H1 (cell line): ENCODE measurements at regions not wholly inside any gene's neighbourhood (a gene's known extent, or its start where the extent isn't known, plus 50 kb on each side); places are given as distances from the start of the nearest gene placed in this dataset.
A peak's percentile ranks its signal among the peaks of the same experiment; 100 is the strongest.

Experiments used
- CTCF ChIA-PET: fragments of 300-600 bp; sonication (Branson Sonifier 250); formaldehyde crosslinking; loops from one replicate; lab custom pipeline; 2021; ENCODE audit not compliant: partially characterized antibody; lab: Charles Lee
- POLR2A ChIA-PET: fragments of 300-600 bp; sonication (Branson Sonifier 250); formaldehyde crosslinking; loops from one replicate; lab custom pipeline; 2021; ENCODE audit warnings: inconsistent platforms; ENCODE audit not compliant: partially characterized antibody; lab: Charles Lee
- DNase-seq, 2 experiments: peaks; one replicate each; pipeline versions ENCODE4 v3.0.0 to v3.0.0-alpha.2; 2010 to 2022; ENCODE audit warnings: low spot score in 2 of 2, low read depth in 1 of 2, mixed read lengths in 1 of 2
- FAIRE-seq: peaks from 2 replicates; lab custom pipeline; 2011; peaks lifted over from hg19 to GRCh38; lab: Jason Lieb, UNC
- H2AFZ ChIP-seq: 2 replicates; pipeline ENCODE4 v1.8.1; 2012; ENCODE audit warnings: low read length, inconsistent platforms
- H2AK5ac ChIP-seq: 2 replicates; pipeline ENCODE4 v1.6.1; 2013; ENCODE audit warnings: low read depth, low read length
- H2BK120ac ChIP-seq: replicated peaks from 2 replicates; pipeline ENCODE3; 2013; ENCODE audit warnings: low read depth, low read length, inconsistent platforms
- H2BK12ac ChIP-seq: 2 replicates; pipeline ENCODE4 v1.6.1; 2013; ENCODE audit warnings: low read depth, low read length
- H2BK15ac ChIP-seq: 2 replicates; pipeline ENCODE4 v1.6.1; 2013; ENCODE audit warnings: low read length
- H2BK20ac ChIP-seq: 2 replicates; pipeline ENCODE4 v1.6.1; 2013; ENCODE audit warnings: low read length
- H2BK5ac ChIP-seq: 2 replicates; pipeline ENCODE4 v1.6.1; 2013; ENCODE audit warnings: low read depth, low read length
- H3K14ac ChIP-seq: 2 replicates; pipeline ENCODE4 v1.6.1; 2013; ENCODE audit warnings: inconsistent platforms; ENCODE audit not compliant: insufficient read length
- H3K18ac ChIP-seq: 2 replicates; pipeline ENCODE4 v1.6.1; 2013; ENCODE audit warnings: low read length; ENCODE audit errors: extremely low read depth
- H3K23ac ChIP-seq: 2 replicates; pipeline ENCODE4 v1.6.1; 2013; ENCODE audit warnings: inconsistent platforms; ENCODE audit not compliant: insufficient read length
- H3K23me2 ChIP-seq: 2 replicates; pipeline ENCODE4 v1.6.1; 2013; ENCODE audit warnings: low read depth, low read length
- H3K27ac ChIP-seq: 2 replicates; pipeline ENCODE4 v1.6.1; 2011; ENCODE audit warnings: low read depth, low read length, inconsistent platforms
- H3K27me3 ChIP-seq, 4 experiments: replicated peaks in 1 of 4; 1 replicate in 1 of 4; 2 replicates in 3 of 4; pipeline versions ENCODE4 v1.6.1 to v1.8.1; 2011 to 2013; ENCODE audit warnings: low read length in 3 of 4, mild to moderate bottlenecking in 3 of 4, inconsistent platforms in 2 of 4, mixed read lengths in 2 of 4, moderate library complexity in 1 of 4; ENCODE audit not compliant: control insufficient read depth in 3 of 4, insufficient read depth in 3 of 4; ENCODE audit errors: extremely low read depth in 1 of 4
- H3K36me3 ChIP-seq, 4 experiments: 2 replicates each; pipeline versions ENCODE4 v1.6.1 to v1.8.1; 2011 to 2013; ENCODE audit warnings: mild to moderate bottlenecking in 4 of 4, low read length in 3 of 4, moderate library complexity in 2 of 4, control low read depth in 1 of 4, inconsistent platforms in 1 of 4; ENCODE audit not compliant: insufficient read depth in 4 of 4, control insufficient read depth in 2 of 4
- H3K4ac ChIP-seq: replicated peaks from 2 replicates; pipeline ENCODE3; 2013; ENCODE audit warnings: low read length, low read depth, mixed read lengths, inconsistent platforms; ENCODE audit not compliant: insufficient read length
- H3K4me1 ChIP-seq, 4 experiments: replicated peaks in 1 of 4; 1 replicate in 1 of 4; 2 replicates in 3 of 4; pipeline versions ENCODE4 v1.6.1 to v1.8.1; 2011 to 2013; ENCODE audit warnings: low read length in 3 of 4, inconsistent platforms in 2 of 4, mixed read lengths in 1 of 4; ENCODE audit not compliant: insufficient read depth in 4 of 4, control insufficient read depth in 3 of 4
- H3K4me2 ChIP-seq, 2 experiments: 2 replicates each; pipeline versions ENCODE4 v1.6.1 to v1.8.1; 2011 to 2013; ENCODE audit warnings: low read depth in 2 of 2, low read length in 2 of 2, control low read depth in 1 of 2, inconsistent platforms in 1 of 2, mild to moderate bottlenecking in 1 of 2; ENCODE audit not compliant: insufficient read depth in 1 of 2
- H3K4me3 ChIP-seq, 4 experiments: fragments of 200-600, 300-600 bp in 1 of 4; sonication (generic), shearing (Covaris generic), sonication (Bioruptor Twin) in 1 of 4; 2 replicates each; pipeline versions ENCODE4 v1.5.1 to v1.8.1; 2011 to 2016; ENCODE audit warnings: low read length in 4 of 4, low read depth in 3 of 4, control low read depth in 2 of 4, inconsistent platforms in 2 of 4, mild to moderate bottlenecking in 2 of 4, mixed read lengths in 1 of 4, moderate library complexity in 1 of 4; ENCODE audit not compliant: insufficient read depth in 2 of 4; ENCODE audit errors: extremely low read depth in 1 of 4
- H3K56ac ChIP-seq: replicated peaks from 2 replicates; pipeline ENCODE3; 2013; ENCODE audit warnings: low read depth, mild to moderate bottlenecking, mixed read lengths, low read length, inconsistent platforms; ENCODE audit not compliant: insufficient read length
- H3K79me1 ChIP-seq: 2 replicates; pipeline ENCODE4 v1.6.1; 2013; ENCODE audit warnings: low read depth, low read length, control low read depth
- H3K79me2 ChIP-seq, 2 experiments: 2 replicates each; pipeline versions ENCODE4 v1.6.1 to v1.8.1; 2012 to 2013; ENCODE audit warnings: low read length in 2 of 2, mild to moderate bottlenecking in 2 of 2, inconsistent platforms in 1 of 2; ENCODE audit not compliant: insufficient read depth in 2 of 2, control insufficient read depth in 1 of 2
- H3K9ac ChIP-seq, 4 experiments: replicated peaks in 1 of 4; 1 replicate in 1 of 4; 2 replicates in 3 of 4; pipeline versions ENCODE4 v1.6.1 to v1.8.1; 2011 to 2013; ENCODE audit warnings: low read depth in 3 of 4, low read length in 3 of 4, control low read depth in 2 of 4, mild to moderate bottlenecking in 2 of 4, moderate library complexity in 2 of 4, inconsistent platforms in 1 of 4; ENCODE audit errors: extremely low read depth in 1 of 4
- H3K9me3 ChIP-seq, 2 experiments: 2 replicates each; pipeline versions ENCODE4 v1.6.1 to v1.8.1; 2012 to 2013; ENCODE audit warnings: mild to moderate bottlenecking in 2 of 2, moderate library complexity in 2 of 2, control low read depth in 1 of 2, inconsistent platforms in 1 of 2, low read depth in 1 of 2, low read length in 1 of 2, mixed read lengths in 1 of 2; ENCODE audit not compliant: insufficient read depth in 2 of 2
- H4K20me1 ChIP-seq, 2 experiments: replicated peaks in 1 of 2; 2 replicates each; pipeline versions ENCODE3 to v1.8.1; 2011 to 2013; ENCODE audit warnings: inconsistent platforms in 2 of 2, low read length in 2 of 2, mild to moderate bottlenecking in 1 of 2; ENCODE audit not compliant: insufficient read depth in 2 of 2, control insufficient read depth in 1 of 2
- H4K5ac ChIP-seq: 2 replicates; pipeline ENCODE4 v1.6.1; 2013; ENCODE audit warnings: low read length, low read depth, mixed read lengths, inconsistent platforms; ENCODE audit not compliant: insufficient read length
- H4K8ac ChIP-seq: 2 replicates; pipeline ENCODE4 v1.8.0; 2013; ENCODE audit warnings: mild to moderate bottlenecking, moderate library complexity, low read length, inconsistent platforms; ENCODE audit not compliant: insufficient read depth; ENCODE audit errors: extremely low read depth
- H4K91ac ChIP-seq: replicated peaks from 2 replicates; pipeline ENCODE3; 2013; ENCODE audit warnings: low read length, mixed read lengths, inconsistent platforms; ENCODE audit not compliant: insufficient read length
- RAD21 ChIP-seq, 2 experiments: IDR thresholded peaks in 1 of 2; conservative IDR thresholded peaks in 1 of 2; 2 replicates each; pipeline ENCODE4 v1.6.1; 2011; ENCODE audit warnings: low read depth in 2 of 2, low read length in 2 of 2, improper control_type of control experiment in 1 of 2, inconsistent platforms in 1 of 2, mild to moderate bottlenecking in 1 of 2, moderate library complexity in 1 of 2
- TAF1 ChIP-seq: IDR thresholded peaks from 2 replicates; pipeline ENCODE4 v1.6.1; 2011; ENCODE audit warnings: mild to moderate bottlenecking, low read depth, low read length
- WGBS, 2 experiments: shearing (Covaris generic) in 1 of 2; methylation state at CpG; one replicate each; pipeline versions ENCODE4 v1.1.6 to v1.1.7; 2013 to 2015; ENCODE audit warnings: low lambda C conversion rate in 2 of 2, mixed read lengths in 2 of 2, inconsistent platforms in 1 of 2, low coverage in 1 of 2, missing lambda C conversion rate in 1 of 2; ENCODE audit not compliant: insufficient replicate concordance in 2 of 2, insufficient coverage in 1 of 2, insufficient read length in 1 of 2; ENCODE audit errors: extremely low coverage in 1 of 2, missing lambda C conversion rate in 1 of 2; 5-methylcytosine and 5-hydroxymethylcytosine counted together

DNA sequence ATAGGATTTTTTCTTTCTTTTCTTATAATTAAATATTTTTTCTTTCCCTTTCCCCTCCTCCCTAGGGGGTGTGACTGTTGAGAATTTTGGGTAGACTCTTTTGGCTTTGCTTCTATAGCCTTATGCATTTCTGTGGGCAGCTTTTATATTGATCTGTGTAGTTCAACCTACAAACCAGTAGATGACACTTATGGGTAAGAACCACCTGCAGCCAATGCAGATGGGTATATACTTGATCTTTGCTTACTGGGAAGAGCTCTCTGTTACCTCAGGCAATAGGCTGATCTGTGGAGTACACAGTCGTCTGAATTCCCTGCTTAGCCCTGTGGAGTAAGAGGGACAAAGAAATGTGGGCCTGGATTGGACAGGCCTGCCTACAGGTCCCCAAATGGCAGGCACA lies 102.7 kb upstream of the STARD4 start:
- H2BK12ac ChIP-seq: no peak overlapping the region
- H2BK20ac ChIP-seq: no peak overlapping the region
- no peaks in the 10 kb centered on the region for H3K36me3 ChIP-seq
- no peaks in the 10 kb centered on the region for H3K79me1 ChIP-seq
- no peaks in the 10 kb centered on the region for H3K27me3 ChIP-seq
- H4K8ac ChIP-seq: no peak overlapping the region
- H2BK120ac ChIP-seq: no peak overlapping the region
- H4K20me1 ChIP-seq: no peaks in the 10 kb centered on the region
- H3K23ac ChIP-seq: no peak overlapping the region
- no peak overlapping the region for H4K5ac ChIP-seq
- H3K4me3 ChIP-seq: no peak overlapping the region
- no peak overlapping the region for H3K27ac ChIP-seq
- no peak overlapping the region for H2AFZ ChIP-seq
- peak in 1 of 2 experiments; percentile 1; a peak in 1 of 4 replicates for TF ChIP-seq RAD21 (IDR thresholded peaks at IDR 0.05 in 1 of 2, conservative IDR thresholded peaks at IDR 0.05 in 1 of 2; ENCODE audit: low read depth in 2 of 2, low read length in 2 of 2)
- no peak for TF ChIP-seq TAF1
- H3K79me2 ChIP-seq: no peaks in the 10 kb centered on the region
- no peaks in the 10 kb centered on the region for H3K23me2 ChIP-seq
- H3K56ac ChIP-seq: no peak overlapping the region
- no peak overlapping the region for H2AK5ac ChIP-seq
- peaks cover 0 to 9% of the 10 kb centered on the region in 2 experiments; a peak in 1 of 4 replicates for H3K9me3 ChIP-seq
- POLR2A ChIA-PET: no interaction called here
- H3K9ac ChIP-seq: no peak overlapping the region
- FAIRE-seq: no peak
- H2BK5ac ChIP-seq: no peak overlapping the region
- 91% methylated on average over 1 of the region's 1 CpG; no CpG with 5 or more reads in 1 of the 2 experiments for WGBS, 2 experiments
- H4K91ac ChIP-seq: no peak overlapping the region
- no peak for DNase-seq
- no peak overlapping the region for H3K4me2 ChIP-seq
- H3K4me1 ChIP-seq: no peaks in the 10 kb centered on the region
- no peak overlapping the region for H3K4ac ChIP-seq
- no peak overlapping the region for H3K18ac ChIP-seq
- no peak overlapping the region for H3K14ac ChIP-seq
- H2BK15ac ChIP-seq: no peak overlapping the region
- CTCF ChIA-PET: interaction anchor here (2.1 to 2.3 kb wide), 2 partner anchors 9 to 65 kb away, joined by 7 to 11 read pairs; no protein-coding TSS in a partner anchor
